Pancreas (tissue), 10 donors: ENCODE measurements at regions not wholly inside any gene's neighbourhood (a gene's known extent, or its start where the extent isn't known, plus 50 kb on each side); places are given as distances from the start of the nearest gene placed in this dataset.

Experiments
- ATAC-seq, 4 donors: fragments of 200-7000 bp; cut with Tn5 transposase; one replicate each; pipeline versions ENCODE4 v1.8.0 to v1.9.1; 2020; ENCODE audit warnings: mild to moderate bottlenecking in 4 of 4, moderate library complexity in 4 of 4
- DNase-seq, 6 donors: peaks; one replicate each; pipeline ENCODE4 v3.0.0-alpha.2; 2020
- FAIRE-seq: peaks from 2 replicates; lab custom pipeline; 2012; peaks lifted over from hg19 to GRCh38; lab: Jason Lieb, UNC
- H3K27ac ChIP-seq, 4 donors: fragments of 200-600 bp; sonication (generic); 1 replicate in 3 of 4; 2 replicates in 1 of 4; pipeline versions ENCODE4 v1.5.0 to v1.8.0; 2020
- H3K27me3 ChIP-seq, 4 donors: fragments of 200-600 bp; one replicate each; pipeline ENCODE4 v1.8.0; 2021
- H3K36me3 ChIP-seq, 3 donors: fragments of 200-600 bp; sonication (generic) in 1 of 3; one replicate each; pipeline versions ENCODE4 v1.5.0 to v1.8.0; 2020 to 2021
- H3K4me1 ChIP-seq, 3 donors: fragments of 200-600 bp; one replicate each; pipeline ENCODE4 v1.8.0; 2021
- H3K4me3 ChIP-seq, 4 donors: fragments of 200-600 bp; sonication (generic) in 2 of 4; one replicate each; pipeline versions ENCODE4 v1.5.0 to v1.8.0; 2020 to 2021
- H3K9me3 ChIP-seq, 4 donors: fragments of 200-600 bp; one replicate each; pipeline ENCODE4 v1.8.0; 2021
- WGBS, 2 donors: extraction: QIAGEN DNeasy Blood & Tissue Kit; methylation state at CpG; one replicate each; pipeline ENCODE4 v1.1.7; 2013; 5-methylcytosine and 5-hydroxymethylcytosine counted together
- intact Hi-C, 3 donors: fragments of 100-400 bp; cut with DNase I; formaldehyde crosslinking; loops; one replicate each; pipeline versions ENCODE4 v1.11.1 to v1.14.2; 2022
- TF ChIP-seq, protein P1 (sequence below), 4 donors: fragments of 200-600 bp; sonication (generic) in 3 of 4; IDR thresholded peaks; one replicate each; pipeline versions ENCODE4 v1.5.0 to v1.8.0; 2021; ENCODE audit warnings: antibody characterized with exemption in 4 of 4
- donor health status: healthy with polysubstance abuse.
- donor health status: DM: no; HTN: no; CAD: no; lungs with moderate emphysema.
- donor health status: DM: no; HTN: no; CAD: no.
- donor health status: control.
- donor health status: control.
- donor health status: Bipolar disorder and iron deficiency.
- donor health status: DM: yes; HTN: yes; CAD: no.
- donor health status: DM: no; HTN: no; CAD: no.
- donor health status: DM: no; HTN: no; CAD: no.
- donor health status: DM: yes; HTN: yes; CAD: no.

DNA sequence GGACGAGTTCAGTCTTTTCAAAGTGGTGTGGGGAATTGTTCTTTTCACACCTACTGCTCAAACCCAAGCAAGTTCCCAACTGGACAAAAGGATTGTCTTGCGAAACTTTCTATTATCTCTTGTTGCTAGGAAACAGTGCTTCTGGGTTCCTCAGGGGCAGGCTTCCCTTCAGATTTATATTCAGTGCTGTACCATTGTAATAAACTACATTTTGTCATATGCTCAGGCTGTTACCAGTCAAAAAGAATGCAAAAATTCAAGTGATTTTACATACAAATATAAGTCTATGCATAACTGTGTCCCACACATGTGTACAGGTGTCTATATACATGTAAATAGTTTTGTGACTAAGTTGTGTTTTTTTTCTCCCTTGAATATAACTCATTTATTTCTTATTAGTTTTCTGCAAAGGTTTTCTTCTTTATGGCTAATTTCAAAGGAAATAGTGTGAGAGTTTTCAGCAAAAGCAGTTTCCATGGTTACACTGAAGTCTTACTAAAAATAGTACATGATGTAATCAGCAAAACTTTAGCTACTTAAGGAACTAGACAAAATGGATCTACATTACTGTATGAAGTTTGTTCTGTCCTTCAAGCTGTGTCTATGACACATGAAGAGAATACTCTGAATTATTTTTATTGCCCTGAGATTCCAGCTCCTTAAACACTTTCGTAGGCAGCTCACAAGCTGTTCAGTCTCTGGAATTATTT is 430.2 kb upstream of the TMPO start:
- no peak for FAIRE-seq

DNA sequence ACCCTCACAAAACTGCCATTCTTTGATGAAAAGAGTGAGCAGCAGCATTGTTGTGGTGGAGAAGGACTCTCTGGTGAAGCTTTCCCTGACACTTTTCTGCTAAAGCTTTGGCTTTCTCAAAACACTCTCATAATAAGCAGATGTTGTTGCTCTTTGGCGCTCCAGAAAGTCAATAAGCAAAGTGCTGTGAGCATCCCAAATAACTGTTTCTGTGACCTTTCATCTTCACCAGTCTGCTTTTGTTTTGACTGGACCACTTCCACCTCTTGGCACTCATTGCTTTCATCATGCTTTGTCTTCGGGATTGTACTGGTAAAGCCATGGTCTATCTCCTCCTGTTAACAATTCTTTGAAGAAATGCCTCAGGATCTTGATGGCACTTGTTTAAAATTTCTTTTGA is 424.7 kb upstream of the TMPO start:
- no peak overlapping the region for H3K27ac ChIP-seq
- WGBS, 2 donors: 50 to 80% methylated on average over 2 of the region's 2 CpGs
- FAIRE-seq (no peak), DNase-seq (no peak), ATAC-seq (no peak)
- no peaks in the 10 kb centered on the region for H3K36me3 ChIP-seq
- no peaks in the 10 kb centered on the region for H3K9me3 ChIP-seq
- TF ChIP-seq, protein P1, sequence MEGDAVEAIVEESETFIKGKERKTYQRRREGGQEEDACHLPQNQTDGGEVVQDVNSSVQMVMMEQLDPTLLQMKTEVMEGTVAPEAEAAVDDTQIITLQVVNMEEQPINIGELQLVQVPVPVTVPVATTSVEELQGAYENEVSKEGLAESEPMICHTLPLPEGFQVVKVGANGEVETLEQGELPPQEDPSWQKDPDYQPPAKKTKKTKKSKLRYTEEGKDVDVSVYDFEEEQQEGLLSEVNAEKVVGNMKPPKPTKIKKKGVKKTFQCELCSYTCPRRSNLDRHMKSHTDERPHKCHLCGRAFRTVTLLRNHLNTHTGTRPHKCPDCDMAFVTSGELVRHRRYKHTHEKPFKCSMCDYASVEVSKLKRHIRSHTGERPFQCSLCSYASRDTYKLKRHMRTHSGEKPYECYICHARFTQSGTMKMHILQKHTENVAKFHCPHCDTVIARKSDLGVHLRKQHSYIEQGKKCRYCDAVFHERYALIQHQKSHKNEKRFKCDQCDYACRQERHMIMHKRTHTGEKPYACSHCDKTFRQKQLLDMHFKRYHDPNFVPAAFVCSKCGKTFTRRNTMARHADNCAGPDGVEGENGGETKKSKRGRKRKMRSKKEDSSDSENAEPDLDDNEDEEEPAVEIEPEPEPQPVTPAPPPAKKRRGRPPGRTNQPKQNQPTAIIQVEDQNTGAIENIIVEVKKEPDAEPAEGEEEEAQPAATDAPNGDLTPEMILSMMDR (IDR thresholded peaks at IDR 0.05): no peak
- no peak overlapping the region for H3K4me3 ChIP-seq
- intact Hi-C loops: no loop called here
- no peaks in the 10 kb centered on the region for H3K4me1 ChIP-seq
- no peaks in the 10 kb centered on the region for H3K27me3 ChIP-seq

More for the DNA sequence above, 430.2 kb upstream of the TMPO start:
- Histone ChIP-seq H3K27ac (no peak overlapping the region), H3K9me3 (no peaks in the 10 kb centered on the region), H3K4me3 (no peak overlapping the region), H3K36me3 (no peaks in the 10 kb centered on the region), H3K4me1 (no peaks in the 10 kb centered on the region), H3K27me3 (no peaks in the 10 kb centered on the region)
- ATAC-seq (no peak), DNase-seq (no peak)
- TF ChIP-seq, protein P1 (IDR thresholded peaks at IDR 0.05): no peak
- WGBS, 2 donors: 28 to 30% methylated on average over 3 of the region's 3 CpGs
- intact Hi-C loops: no loop called here

DNA sequence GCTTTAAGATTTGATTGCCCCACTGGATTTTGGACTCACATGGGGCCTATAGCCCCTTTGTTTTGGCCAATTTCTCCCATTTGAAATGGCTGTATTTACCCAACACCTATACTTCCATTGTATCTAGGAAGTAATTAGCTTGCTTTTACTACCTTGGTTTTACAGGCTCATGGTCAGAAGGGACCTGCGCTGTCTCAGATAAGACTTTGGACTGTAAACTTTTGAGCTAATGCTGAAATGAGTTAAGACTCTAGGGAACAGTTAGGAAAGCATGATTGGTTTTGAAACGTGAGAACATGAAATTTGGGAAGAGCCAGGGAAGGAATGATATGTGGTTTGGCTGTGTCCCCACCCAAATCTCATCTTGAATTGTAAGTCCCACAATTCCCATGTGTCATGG is 419.0 kb upstream of the TMPO start:
- no peaks in the 10 kb centered on the region for H3K9me3 ChIP-seq
- FAIRE-seq (no peak), DNase-seq (no peak), ATAC-seq (no peak)
- no peak overlapping the region for H3K4me3 ChIP-seq
- intact Hi-C loops: no loop called here
- WGBS, 2 donors: 70 to 80% methylated on average over 2 of the region's 2 CpGs
- no peaks in the 10 kb centered on the region for H3K36me3 ChIP-seq
- H3K27me3 ChIP-seq: no peaks in the 10 kb centered on the region
- TF ChIP-seq, protein P1 (IDR thresholded peaks at IDR 0.05): no peak
- no peak overlapping the region for H3K27ac ChIP-seq
- no peaks in the 10 kb centered on the region for H3K4me1 ChIP-seq

DNA sequence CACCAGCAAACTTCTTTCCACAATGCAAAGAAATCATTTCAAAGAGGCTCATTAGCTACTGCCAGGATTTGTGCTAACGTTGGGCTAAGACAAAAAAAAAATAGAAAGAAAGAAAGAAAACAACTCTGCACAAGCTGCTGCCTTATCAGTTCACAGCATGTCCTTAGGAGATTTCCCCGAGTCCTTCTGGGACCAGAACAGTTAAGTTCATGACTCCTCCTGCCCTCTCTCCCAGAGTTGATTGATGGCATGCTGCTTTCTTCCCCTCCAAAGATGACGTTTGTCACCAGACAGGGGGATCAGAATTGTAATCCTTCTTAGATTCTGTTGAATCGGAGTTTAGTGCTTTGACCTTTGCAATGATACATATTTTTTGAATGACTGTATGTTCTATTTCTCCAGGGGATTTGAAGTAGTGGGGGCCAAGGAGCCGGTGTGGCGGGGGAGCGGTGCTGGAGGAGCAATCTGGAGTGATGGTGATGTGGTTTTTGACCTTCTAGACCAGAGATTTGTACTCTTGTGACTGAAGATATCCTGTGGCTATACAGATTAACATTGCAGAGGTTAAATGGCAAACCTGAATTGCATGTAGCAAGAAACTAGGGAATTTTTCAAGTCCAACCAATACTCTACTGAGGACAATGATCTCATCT is 409.2 kb upstream of the TMPO start:
- DNase-seq (no peak), ATAC-seq (no peak), FAIRE-seq (no peak)
- TF ChIP-seq, protein P1 (IDR thresholded peaks at IDR 0.05): no peak
- 32 to 49% methylated on average over 7 of the region's 7 CpGs for WGBS, 2 donors
- no peaks in the 10 kb centered on the region for H3K27me3 ChIP-seq
- H3K36me3 ChIP-seq: no peaks in the 10 kb centered on the region
- intact Hi-C loops: no loop called here
- no peaks in the 10 kb centered on the region for H3K9me3 ChIP-seq
- H3K4me3 ChIP-seq: no peak overlapping the region
- no peak overlapping the region for H3K27ac ChIP-seq
- no peaks in the 10 kb centered on the region for H3K4me1 ChIP-seq

DNA sequence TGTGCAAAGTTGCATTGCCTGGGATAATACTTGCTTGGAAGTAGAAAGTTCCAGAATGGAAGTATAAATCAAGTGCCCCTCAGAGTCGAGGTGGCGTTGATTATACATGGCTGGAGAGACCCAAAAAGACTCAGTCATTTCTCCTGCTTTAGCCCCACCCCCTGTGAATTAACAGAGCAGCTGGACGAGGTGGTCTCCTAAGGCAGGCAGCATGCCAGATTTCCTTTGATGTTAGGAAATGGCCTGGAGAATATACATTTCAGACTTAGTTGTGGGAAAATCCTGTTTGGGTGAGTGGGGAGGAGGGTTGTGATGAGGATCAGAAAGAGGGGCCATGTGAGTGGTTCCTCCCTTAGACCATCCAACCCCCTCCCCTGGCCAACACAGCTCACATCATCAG is 406.1 kb upstream of the TMPO start:
- Histone ChIP-seq H3K27ac (no peak overlapping the region), H3K36me3 (no peaks in the 10 kb centered on the region), H3K4me3 (no peak overlapping the region), H3K4me1 (no peaks in the 10 kb centered on the region), H3K9me3 (no peaks in the 10 kb centered on the region), H3K27me3 (no peaks in the 10 kb centered on the region)
- ATAC-seq (no peak), FAIRE-seq (no peak), DNase-seq (no peak)
- 55 to 65% methylated on average over 3 of the region's 3 CpGs for WGBS, 2 donors
- intact Hi-C loops: no loop called here
- TF ChIP-seq, protein P1 (IDR thresholded peaks at IDR 0.05): no peak
